ENCODE measurements at regions not wholly inside any gene's neighbourhood (a gene's known extent, or its start where the extent isn't known, plus 50 kb on each side); places are given as distances from the start of the nearest gene placed in this dataset.

DNA sequence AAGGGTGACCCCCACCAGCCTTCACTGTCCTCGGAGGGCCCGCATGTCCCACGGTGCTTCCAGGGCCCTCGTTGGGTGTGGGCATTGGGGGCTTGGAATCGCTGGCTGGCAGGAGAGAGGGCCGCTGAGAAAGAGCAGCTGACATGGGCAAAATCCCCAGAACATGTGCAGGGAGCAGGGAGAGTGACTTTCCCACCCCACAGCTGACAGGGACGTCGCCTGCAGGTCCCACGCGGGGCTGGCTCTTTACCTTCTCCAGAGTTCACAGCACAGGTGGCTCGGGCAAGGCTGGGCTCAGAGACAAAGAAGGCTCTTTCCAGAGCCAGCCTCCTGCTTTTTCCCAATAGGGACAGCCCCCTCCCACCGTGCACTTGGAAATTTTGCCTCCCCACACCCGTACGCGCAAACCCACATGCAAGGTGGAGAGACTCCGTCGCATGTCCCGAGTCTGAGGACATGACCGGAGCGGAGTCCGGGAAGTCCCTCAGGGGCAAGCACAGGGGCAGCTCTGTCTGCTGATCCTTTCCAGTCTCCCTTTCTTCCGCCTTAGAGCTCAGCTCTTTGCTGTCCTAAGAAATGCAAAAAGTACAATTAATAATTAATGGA lies 370.2 kb upstream of the MYT1L start:
- no peak for DNase-seq (ENCODE audit: low spot score)

More for the DNA sequence above, 370.2 kb upstream of the MYT1L start:
- H3K27ac ChIP-seq (ENCODE audit: low read depth in 1 of 2, low read length in 2 of 2): no peak overlapping the region
- WGBS: 82% methylated on average over 22 of the region's 22 CpGs
- H3K27me3 ChIP-seq (ENCODE audit: control insufficient read depth in 4 of 4, insufficient read depth in 4 of 4, low read length in 3 of 4): peaks cover 0 to 3% (median under 1%) of the 10 kb centered on the region in 4 donors
- no peak overlapping the region for H3K4me3 ChIP-seq (ENCODE audit: low read depth in 1 of 3, low read length in 3 of 3)
- no peaks in the 10 kb centered on the region for H3K4me1 ChIP-seq (ENCODE audit: control insufficient read depth in 4 of 4, insufficient read depth in 4 of 4, low read length in 3 of 4)
- H3K9me3 ChIP-seq (ENCODE audit: control insufficient read depth in 4 of 4, low read length in 3 of 4): no peaks in the 10 kb centered on the region
- TF ChIP-seq, protein P1, sequence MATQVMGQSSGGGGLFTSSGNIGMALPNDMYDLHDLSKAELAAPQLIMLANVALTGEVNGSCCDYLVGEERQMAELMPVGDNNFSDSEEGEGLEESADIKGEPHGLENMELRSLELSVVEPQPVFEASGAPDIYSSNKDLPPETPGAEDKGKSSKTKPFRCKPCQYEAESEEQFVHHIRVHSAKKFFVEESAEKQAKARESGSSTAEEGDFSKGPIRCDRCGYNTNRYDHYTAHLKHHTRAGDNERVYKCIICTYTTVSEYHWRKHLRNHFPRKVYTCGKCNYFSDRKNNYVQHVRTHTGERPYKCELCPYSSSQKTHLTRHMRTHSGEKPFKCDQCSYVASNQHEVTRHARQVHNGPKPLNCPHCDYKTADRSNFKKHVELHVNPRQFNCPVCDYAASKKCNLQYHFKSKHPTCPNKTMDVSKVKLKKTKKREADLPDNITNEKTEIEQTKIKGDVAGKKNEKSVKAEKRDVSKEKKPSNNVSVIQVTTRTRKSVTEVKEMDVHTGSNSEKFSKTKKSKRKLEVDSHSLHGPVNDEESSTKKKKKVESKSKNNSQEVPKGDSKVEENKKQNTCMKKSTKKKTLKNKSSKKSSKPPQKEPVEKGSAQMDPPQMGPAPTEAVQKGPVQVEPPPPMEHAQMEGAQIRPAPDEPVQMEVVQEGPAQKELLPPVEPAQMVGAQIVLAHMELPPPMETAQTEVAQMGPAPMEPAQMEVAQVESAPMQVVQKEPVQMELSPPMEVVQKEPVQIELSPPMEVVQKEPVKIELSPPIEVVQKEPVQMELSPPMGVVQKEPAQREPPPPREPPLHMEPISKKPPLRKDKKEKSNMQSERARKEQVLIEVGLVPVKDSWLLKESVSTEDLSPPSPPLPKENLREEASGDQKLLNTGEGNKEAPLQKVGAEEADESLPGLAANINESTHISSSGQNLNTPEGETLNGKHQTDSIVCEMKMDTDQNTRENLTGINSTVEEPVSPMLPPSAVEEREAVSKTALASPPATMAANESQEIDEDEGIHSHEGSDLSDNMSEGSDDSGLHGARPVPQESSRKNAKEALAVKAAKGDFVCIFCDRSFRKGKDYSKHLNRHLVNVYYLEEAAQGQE (IDR thresholded peaks at IDR 0.05): no peak
- no peak for TF ChIP-seq EGR1 (IDR thresholded peaks at IDR 0.05; ENCODE audit: low read depth in 2 of 2)
- no peak for TF ChIP-seq RXRA (IDR thresholded peaks at IDR 0.05)
- TF ChIP-seq, protein P2, sequence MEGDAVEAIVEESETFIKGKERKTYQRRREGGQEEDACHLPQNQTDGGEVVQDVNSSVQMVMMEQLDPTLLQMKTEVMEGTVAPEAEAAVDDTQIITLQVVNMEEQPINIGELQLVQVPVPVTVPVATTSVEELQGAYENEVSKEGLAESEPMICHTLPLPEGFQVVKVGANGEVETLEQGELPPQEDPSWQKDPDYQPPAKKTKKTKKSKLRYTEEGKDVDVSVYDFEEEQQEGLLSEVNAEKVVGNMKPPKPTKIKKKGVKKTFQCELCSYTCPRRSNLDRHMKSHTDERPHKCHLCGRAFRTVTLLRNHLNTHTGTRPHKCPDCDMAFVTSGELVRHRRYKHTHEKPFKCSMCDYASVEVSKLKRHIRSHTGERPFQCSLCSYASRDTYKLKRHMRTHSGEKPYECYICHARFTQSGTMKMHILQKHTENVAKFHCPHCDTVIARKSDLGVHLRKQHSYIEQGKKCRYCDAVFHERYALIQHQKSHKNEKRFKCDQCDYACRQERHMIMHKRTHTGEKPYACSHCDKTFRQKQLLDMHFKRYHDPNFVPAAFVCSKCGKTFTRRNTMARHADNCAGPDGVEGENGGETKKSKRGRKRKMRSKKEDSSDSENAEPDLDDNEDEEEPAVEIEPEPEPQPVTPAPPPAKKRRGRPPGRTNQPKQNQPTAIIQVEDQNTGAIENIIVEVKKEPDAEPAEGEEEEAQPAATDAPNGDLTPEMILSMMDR (IDR thresholded peaks at IDR 0.05; ENCODE audit: low read depth, low read length, missing input control): no peak
- no peak for TF ChIP-seq HNF4G (IDR thresholded peaks at IDR 0.05)
- no peak for TF ChIP-seq TAF1 (conservative IDR thresholded peaks at IDR 0.05)
- TF ChIP-seq FOXA1 (IDR thresholded peaks at IDR 0.05): no peak
- no peak for TF ChIP-seq GABPA (IDR thresholded peaks at IDR 0.05 in 1 of 2, conservative IDR thresholded peaks at IDR 0.05 in 1 of 2)
- TF ChIP-seq, protein P3, sequence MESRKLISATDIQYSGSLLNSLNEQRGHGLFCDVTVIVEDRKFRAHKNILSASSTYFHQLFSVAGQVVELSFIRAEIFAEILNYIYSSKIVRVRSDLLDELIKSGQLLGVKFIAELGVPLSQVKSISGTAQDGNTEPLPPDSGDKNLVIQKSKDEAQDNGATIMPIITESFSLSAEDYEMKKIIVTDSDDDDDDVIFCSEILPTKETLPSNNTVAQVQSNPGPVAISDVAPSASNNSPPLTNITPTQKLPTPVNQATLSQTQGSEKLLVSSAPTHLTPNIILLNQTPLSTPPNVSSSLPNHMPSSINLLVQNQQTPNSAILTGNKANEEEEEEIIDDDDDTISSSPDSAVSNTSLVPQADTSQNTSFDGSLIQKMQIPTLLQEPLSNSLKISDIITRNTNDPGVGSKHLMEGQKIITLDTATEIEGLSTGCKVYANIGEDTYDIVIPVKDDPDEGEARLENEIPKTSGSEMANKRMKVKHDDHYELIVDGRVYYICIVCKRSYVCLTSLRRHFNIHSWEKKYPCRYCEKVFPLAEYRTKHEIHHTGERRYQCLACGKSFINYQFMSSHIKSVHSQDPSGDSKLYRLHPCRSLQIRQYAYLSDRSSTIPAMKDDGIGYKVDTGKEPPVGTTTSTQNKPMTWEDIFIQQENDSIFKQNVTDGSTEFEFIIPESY (IDR thresholded peaks at IDR 0.05): no peak
- TF ChIP-seq JUND (IDR thresholded peaks at IDR 0.05): no peak
- TF ChIP-seq, protein P4, sequence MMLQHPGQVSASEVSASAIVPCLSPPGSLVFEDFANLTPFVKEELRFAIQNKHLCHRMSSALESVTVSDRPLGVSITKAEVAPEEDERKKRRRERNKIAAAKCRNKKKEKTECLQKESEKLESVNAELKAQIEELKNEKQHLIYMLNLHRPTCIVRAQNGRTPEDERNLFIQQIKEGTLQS (IDR thresholded peaks at IDR 0.05): no peak
- no peak for TF ChIP-seq YY1 (IDR thresholded peaks at IDR 0.05)
- TF ChIP-seq SP1 (IDR thresholded peaks at IDR 0.05): no peak
- TF ChIP-seq FOXA2 (IDR thresholded peaks at IDR 0.05): no peak
- no peak for TF ChIP-seq HNF4A (conservative IDR thresholded peaks at IDR 0.05)
- TF ChIP-seq, protein P5, sequence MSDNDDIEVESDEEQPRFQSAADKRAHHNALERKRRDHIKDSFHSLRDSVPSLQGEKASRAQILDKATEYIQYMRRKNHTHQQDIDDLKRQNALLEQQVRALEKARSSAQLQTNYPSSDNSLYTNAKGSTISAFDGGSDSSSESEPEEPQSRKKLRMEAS (IDR thresholded peaks at IDR 0.05): no peak
- TF ChIP-seq NR2F2 (IDR thresholded peaks at IDR 0.05): no peak
- TF ChIP-seq RAD21 (IDR thresholded peaks at IDR 0.05): no peak
- no peak overlapping the region for H3K9ac ChIP-seq (ENCODE audit: low read depth in 1 of 2, low read length in 2 of 2)
- H3K36me3 ChIP-seq (ENCODE audit: control insufficient read depth in 4 of 4, insufficient read depth in 3 of 4, low read depth in 1 of 4, low read length in 3 of 4): no peaks in the 10 kb centered on the region

All from liver (tissue), 8 donors.